ENCODE measurements at regions not wholly inside any gene's neighbourhood (a gene's known extent, or its start where the extent isn't known, plus 50 kb on each side); places are given as distances from the start of the nearest gene placed in this dataset.

DNA sequence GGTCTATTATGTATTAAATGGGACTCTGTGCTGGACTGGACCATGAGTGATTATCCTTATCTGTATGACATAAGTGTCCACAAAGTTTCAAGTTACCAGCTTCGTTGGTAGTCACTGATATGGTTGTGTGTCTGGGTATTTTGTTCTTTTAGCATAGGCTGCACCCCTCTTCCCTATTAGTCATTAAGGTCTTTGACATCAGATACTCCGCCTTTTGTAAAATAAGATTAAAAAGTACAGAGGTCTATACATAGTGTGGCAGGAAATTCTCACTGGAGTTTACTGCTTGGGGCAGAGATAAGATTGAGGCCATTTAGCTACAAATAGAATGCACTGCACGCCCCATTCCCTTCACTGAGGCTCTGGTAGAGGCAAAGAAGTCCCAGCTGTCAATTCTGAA is 99.4 kb downstream of the TMEM215 start:
- Histone ChIP-seq H3K79me2 (replicated peaks; ENCODE audit: insufficient read depth) (no peaks in the 10 kb centered on the region), H2AFZ (no peak overlapping the region), H3K4me2 (no peak overlapping the region), H3K4me3 (no peak overlapping the region), H3K36me3 (ENCODE audit: insufficient read depth) (no peaks in the 10 kb centered on the region), H3K4me1 (ENCODE audit: insufficient read depth) (no peaks in the 10 kb centered on the region; the same call in 1 of the 2 replicates), H4K20me1 (replicated peaks; ENCODE audit: insufficient read depth) (no peaks in the 10 kb centered on the region), H3K27me3 (ENCODE audit: insufficient read depth) (no peaks in the 10 kb centered on the region), H3F3A (replicated peaks; ENCODE audit: low read depth) (no peaks in the 10 kb centered on the region), H3K27ac (ENCODE audit: low read depth) (no peak overlapping the region), H3K9me2 (ENCODE audit: insufficient read depth) (peaks cover 8% of the 10 kb centered on the region; the same call in 1 of the 2 replicates)
- no peaks in the 10 kb centered on the region for H3K9me3 Mint-ChIP-seq
- DNase-seq (ENCODE audit: low spot score) (no peak), ATAC-seq (no peak)
- no peak for TF ChIP-seq EZH2 (IDR thresholded peaks at IDR 0.05; ENCODE audit: low read depth, unreplicated experiment)
- TF ChIP-seq, protein P1, sequence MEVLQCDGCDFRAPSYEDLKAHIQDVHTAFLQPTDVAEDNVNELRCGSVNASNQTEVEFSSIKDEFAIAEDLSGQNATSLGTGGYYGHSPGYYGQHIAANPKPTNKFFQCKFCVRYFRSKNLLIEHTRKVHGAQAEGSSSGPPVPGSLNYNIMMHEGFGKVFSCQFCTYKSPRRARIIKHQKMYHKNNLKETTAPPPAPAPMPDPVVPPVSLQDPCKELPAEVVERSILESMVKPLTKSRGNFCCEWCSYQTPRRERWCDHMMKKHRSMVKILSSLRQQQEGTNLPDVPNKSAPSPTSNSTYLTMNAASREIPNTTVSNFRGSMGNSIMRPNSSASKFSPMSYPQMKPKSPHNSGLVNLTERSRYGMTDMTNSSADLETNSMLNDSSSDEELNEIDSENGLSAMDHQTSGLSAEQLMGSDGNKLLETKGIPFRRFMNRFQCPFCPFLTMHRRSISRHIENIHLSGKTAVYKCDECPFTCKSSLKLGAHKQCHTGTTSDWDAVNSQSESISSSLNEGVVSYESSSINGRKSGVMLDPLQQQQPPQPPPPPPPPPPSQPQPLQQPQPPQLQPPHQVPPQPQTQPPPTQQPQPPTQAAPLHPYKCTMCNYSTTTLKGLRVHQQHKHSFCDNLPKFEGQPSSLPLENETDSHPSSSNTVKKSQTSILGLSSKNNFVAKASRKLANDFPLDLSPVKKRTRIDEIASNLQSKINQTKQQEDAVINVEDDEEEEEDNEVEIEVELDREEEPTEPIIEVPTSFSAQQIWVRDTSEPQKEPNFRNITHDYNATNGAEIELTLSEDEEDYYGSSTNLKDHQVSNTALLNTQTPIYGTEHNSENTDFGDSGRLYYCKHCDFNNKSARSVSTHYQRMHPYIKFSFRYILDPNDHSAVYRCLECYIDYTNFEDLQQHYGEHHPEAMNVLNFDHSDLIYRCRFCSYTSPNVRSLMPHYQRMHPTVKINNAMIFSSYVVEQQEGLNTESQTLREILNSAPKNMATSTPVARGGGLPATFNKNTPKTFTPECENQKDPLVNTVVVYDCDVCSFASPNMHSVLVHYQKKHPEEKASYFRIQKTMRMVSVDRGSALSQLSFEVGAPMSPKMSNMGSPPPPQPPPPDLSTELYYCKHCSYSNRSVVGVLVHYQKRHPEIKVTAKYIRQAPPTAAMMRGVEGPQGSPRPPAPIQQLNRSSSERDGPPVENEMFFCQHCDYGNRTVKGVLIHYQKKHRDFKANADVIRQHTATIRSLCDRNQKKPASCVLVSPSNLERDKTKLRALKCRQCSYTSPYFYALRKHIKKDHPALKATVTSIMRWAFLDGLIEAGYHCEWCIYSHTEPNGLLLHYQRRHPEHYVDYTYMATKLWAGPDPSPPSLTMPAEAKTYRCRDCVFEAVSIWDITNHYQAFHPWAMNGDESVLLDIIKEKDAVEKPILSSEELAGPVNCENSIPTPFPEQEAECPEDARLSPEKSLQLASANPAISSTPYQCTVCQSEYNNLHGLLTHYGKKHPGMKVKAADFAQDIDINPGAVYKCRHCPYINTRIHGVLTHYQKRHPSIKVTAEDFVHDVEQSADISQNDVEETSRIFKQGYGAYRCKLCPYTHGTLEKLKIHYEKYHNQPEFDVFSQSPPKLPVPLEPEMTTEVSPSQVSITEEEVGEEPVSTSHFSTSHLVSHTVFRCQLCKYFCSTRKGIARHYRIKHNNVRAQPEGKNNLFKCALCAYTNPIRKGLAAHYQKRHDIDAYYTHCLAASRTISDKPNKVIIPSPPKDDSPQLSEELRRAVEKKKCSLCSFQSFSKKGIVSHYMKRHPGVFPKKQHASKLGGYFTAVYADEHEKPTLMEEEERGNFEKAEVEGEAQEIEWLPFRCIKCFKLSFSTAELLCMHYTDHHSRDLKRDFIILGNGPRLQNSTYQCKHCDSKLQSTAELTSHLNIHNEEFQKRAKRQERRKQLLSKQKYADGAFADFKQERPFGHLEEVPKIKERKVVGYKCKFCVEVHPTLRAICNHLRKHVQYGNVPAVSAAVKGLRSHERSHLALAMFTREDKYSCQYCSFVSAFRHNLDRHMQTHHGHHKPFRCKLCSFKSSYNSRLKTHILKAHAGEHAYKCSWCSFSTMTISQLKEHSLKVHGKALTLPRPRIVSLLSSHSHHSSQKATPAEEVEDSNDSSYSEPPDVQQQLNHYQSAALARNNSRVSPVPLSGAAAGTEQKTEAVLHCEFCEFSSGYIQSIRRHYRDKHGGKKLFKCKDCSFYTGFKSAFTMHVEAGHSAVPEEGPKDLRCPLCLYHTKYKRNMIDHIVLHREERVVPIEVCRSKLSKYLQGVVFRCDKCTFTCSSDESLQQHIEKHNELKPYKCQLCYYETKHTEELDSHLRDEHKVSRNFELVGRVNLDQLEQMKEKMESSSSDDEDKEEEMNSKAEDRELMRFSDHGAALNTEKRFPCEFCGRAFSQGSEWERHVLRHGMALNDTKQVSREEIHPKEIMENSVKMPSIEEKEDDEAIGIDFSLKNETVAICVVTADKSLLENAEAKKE (CRISPR knock-in tag; IDR thresholded peaks at IDR 0.05), result no peak
- TF ChIP-seq ZNF331 (CRISPR knock-in tag; IDR thresholded peaks at IDR 0.05; ENCODE audit: low read depth), result no peak
- TF ChIP-seq ZNF114 (CRISPR knock-in tag; IDR thresholded peaks at IDR 0.05), result no peak
- no peak for TF ChIP-seq EZH2phosphoT487 (IDR thresholded peaks at IDR 0.05; ENCODE audit: unreplicated experiment)
- H3K4me1 Mint-ChIP-seq, result peaks cover 7% of the 10 kb centered on the region
- no peaks in the 10 kb centered on the region for H3K27me3 Mint-ChIP-seq (ENCODE audit: insufficient read depth, low read depth, poor library complexity)
- no peak overlapping the region for H3K27ac Mint-ChIP-seq
- H3K36me3 Mint-ChIP-seq (ENCODE audit: low read depth), result no peaks in the 10 kb centered on the region
- H3K4me3 Mint-ChIP-seq, result no peak overlapping the region

DNA sequence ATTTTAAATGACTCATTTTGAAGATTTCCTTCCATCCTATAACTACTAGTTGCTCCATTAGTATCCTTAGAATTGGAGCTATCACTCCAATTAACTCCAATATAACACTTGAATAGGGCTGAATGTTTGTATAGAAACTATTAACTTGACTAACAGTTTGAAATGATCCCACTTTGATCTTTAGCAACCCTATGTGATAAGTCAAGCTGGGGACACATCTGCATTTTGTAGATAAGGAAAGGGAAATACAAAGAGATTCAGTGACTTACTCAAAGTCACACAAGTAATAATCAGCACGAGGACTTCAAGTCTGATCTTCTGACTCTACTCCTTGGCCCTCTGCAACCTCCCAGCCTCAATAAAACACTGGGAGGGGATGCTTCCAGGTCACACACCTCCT is 101.1 kb downstream of the TMEM215 start:
- Histone ChIP-seq H3K27ac (ENCODE audit: low read depth) (no peak overlapping the region), H3K4me2 (no peak overlapping the region), H3K36me3 (ENCODE audit: insufficient read depth) (no peaks in the 10 kb centered on the region), H4K20me1 (replicated peaks; ENCODE audit: insufficient read depth) (no peaks in the 10 kb centered on the region), H3F3A (replicated peaks; ENCODE audit: low read depth) (no peaks in the 10 kb centered on the region), H3K4me3 (no peak overlapping the region), H3K79me2 (replicated peaks; ENCODE audit: insufficient read depth) (no peaks in the 10 kb centered on the region), H3K9me2 (ENCODE audit: insufficient read depth) (peaks cover 8% of the 10 kb centered on the region; the same call in 1 of the 2 replicates), H3K4me1 (ENCODE audit: insufficient read depth) (no peaks in the 10 kb centered on the region; the same call in 1 of the 2 replicates), H3K27me3 (ENCODE audit: insufficient read depth) (no peaks in the 10 kb centered on the region), H2AFZ (no peak overlapping the region)
- H3K27ac Mint-ChIP-seq, result no peak overlapping the region
- no peaks in the 10 kb centered on the region for H3K9me3 Mint-ChIP-seq
- DNase-seq (ENCODE audit: low spot score) (no peak), ATAC-seq (no peak)
- H3K27me3 Mint-ChIP-seq (ENCODE audit: insufficient read depth, low read depth, poor library complexity), result peaks cover under 1% of the 10 kb centered on the region
- no peaks in the 10 kb centered on the region for H3K36me3 Mint-ChIP-seq (ENCODE audit: low read depth)
- no peak overlapping the region for H3K4me3 Mint-ChIP-seq
- peaks cover under 1% of the 10 kb centered on the region; the same call in 2 of the 3 replicates for H3K4me1 Mint-ChIP-seq
- TF ChIP-seq NANOG (IDR thresholded peaks at IDR 0.05; ENCODE audit: borderline replicate concordance), result no peak
- TF ChIP-seq ZNF114 (CRISPR knock-in tag; IDR thresholded peaks at IDR 0.05), result no peak
- no peak for TF ChIP-seq JUNB (IDR thresholded peaks at IDR 0.05; ENCODE audit: unreplicated experiment)
- TF ChIP-seq, protein P1 (CRISPR knock-in tag; IDR thresholded peaks at IDR 0.05), result no peak

Data from GM23338 (cell line).